HepG2 (cell line): ENCODE measurements at regions not wholly inside any gene's neighbourhood (a gene's known extent, or its start where the extent isn't known, plus 50 kb on each side); places are given as distances from the start of the nearest gene placed in this dataset.

ENCODE experiments used
- POLR2AphosphoS5 ChIP-seq: IDR thresholded peaks from 2 replicates; pipeline ENCODE4 v1.6.1; 2012; ENCODE audit warnings: low read depth, low read length
- RAD21 ChIP-seq: fragments of 450-650 bp; formaldehyde crosslinking; IDR thresholded peaks from 2 replicates; pipeline ENCODE4 v1.5.0; 2020; ENCODE audit warnings: mild to moderate bottlenecking
- TF ChIP-seq, protein P1 (sequence below): sonication (generic); formaldehyde crosslinking; IDR thresholded peaks from 2 replicates; pipeline ENCODE4 v1.4.0; 2020; ENCODE audit warnings: missing genetic modification reagents, borderline replicate concordance
- TF ChIP-seq, protein P2 (sequence below): sonication (generic); formaldehyde crosslinking; IDR thresholded peaks from 2 replicates; pipeline ENCODE4 v1.4.0; 2020; ENCODE audit warnings: mild to moderate bottlenecking, missing genetic modification reagents

DNA sequence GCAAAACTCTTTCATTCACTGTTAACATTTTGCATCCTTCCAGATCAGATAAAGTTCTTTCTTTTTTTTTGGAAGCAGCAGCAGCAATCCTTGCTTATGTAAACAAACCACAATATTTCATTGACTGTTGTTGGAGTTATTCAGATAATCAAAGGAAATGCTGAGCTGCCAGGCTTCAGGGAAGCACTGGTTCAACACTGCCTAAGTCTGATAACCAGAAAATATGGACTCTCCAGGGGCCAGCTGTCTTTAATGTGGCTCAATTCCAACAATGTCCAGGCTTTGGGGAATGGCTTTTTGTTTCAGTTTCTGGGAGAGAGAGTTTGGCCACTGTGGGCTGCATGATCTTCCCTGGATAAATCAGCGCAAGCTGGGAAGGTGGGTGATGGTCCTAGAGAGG, 354.3 kb downstream of the AKAIN1 start:
- no peak for TF ChIP-seq POLR2AphosphoS5
- TF ChIP-seq, protein P1, sequence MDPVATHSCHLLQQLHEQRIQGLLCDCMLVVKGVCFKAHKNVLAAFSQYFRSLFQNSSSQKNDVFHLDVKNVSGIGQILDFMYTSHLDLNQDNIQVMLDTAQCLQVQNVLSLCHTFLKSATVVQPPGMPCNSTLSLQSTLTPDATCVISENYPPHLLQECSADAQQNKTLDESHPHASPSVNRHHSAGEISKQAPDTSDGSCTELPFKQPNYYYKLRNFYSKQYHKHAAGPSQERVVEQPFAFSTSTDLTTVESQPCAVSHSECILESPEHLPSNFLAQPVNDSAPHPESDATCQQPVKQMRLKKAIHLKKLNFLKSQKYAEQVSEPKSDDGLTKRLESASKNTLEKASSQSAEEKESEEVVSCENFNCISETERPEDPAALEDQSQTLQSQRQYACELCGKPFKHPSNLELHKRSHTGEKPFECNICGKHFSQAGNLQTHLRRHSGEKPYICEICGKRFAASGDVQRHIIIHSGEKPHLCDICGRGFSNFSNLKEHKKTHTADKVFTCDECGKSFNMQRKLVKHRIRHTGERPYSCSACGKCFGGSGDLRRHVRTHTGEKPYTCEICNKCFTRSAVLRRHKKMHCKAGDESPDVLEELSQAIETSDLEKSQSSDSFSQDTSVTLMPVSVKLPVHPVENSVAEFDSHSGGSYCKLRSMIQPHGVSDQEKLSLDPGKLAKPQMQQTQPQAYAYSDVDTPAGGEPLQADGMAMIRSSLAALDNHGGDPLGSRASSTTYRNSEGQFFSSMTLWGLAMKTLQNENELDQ = no peak
- TF ChIP-seq, protein P2, sequence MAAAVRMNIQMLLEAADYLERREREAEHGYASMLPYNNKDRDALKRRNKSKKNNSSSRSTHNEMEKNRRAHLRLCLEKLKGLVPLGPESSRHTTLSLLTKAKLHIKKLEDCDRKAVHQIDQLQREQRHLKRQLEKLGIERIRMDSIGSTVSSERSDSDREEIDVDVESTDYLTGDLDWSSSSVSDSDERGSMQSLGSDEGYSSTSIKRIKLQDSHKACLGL (CRISPR knock-in tag) = no peak
- no peak for TF ChIP-seq RAD21
